ENCODE measurements at regions not wholly inside any gene's neighbourhood (a gene's known extent, or its start where the extent isn't known, plus 50 kb on each side); places are given as distances from the start of the nearest gene placed in this dataset.

GRCh38 chr6:18317850-18318249, 53.5 kb upstream of the DEK start:
- no peak for TF ChIP-seq ZNF8 (CRISPR knock-in tag; IDR thresholded peaks at IDR 0.05)
- TF ChIP-seq PPARA (CRISPR knock-in tag; IDR thresholded peaks at IDR 0.05; ENCODE audit: borderline replicate concordance) = no peak
- no peak for TF ChIP-seq TOX (CRISPR knock-in tag; IDR thresholded peaks at IDR 0.05; ENCODE audit: borderline replicate concordance)
- no peak for TF ChIP-seq ZFP30 (CRISPR knock-in tag; IDR thresholded peaks at IDR 0.05)
- no peak for TF ChIP-seq SNAI2 (CRISPR knock-in tag; IDR thresholded peaks at IDR 0.05)
- no peak for TF ChIP-seq OSR1 (CRISPR knock-in tag; IDR thresholded peaks at IDR 0.05)
- no peak for TF ChIP-seq GLIS3 (CRISPR knock-in tag; IDR thresholded peaks at IDR 0.05)
- no peak for TF ChIP-seq ESRRG (CRISPR knock-in tag; IDR thresholded peaks at IDR 0.05)
- no peak for TF ChIP-seq ZC3H10 (CRISPR knock-in tag; IDR thresholded peaks at IDR 0.05)
- no peak for TF ChIP-seq ISL1 (CRISPR knock-in tag; IDR thresholded peaks at IDR 0.05)
- TF ChIP-seq ARNTL (CRISPR knock-in tag; IDR thresholded peaks at IDR 0.05; ENCODE audit: borderline replicate concordance, low read depth) = no peak
- no peak for TF ChIP-seq PATZ1 (CRISPR knock-in tag; IDR thresholded peaks at IDR 0.05; ENCODE audit: borderline replicate concordance)
- no peak for TF ChIP-seq CSDC2 (CRISPR knock-in tag; IDR thresholded peaks at IDR 0.05)
- TF ChIP-seq POU6F1 (CRISPR knock-in tag; IDR thresholded peaks at IDR 0.05; ENCODE audit: borderline replicate concordance, low read depth) = no peak
- no peak for ATAC-seq

GRCh38 chr6:18314317-18314997, 50.1 kb upstream of the DEK start:
- TF ChIP-seq RARB (CRISPR knock-in tag; IDR thresholded peaks at IDR 0.05) = no peak
- no peak for TF ChIP-seq PATZ1 (CRISPR knock-in tag; IDR thresholded peaks at IDR 0.05; ENCODE audit: borderline replicate concordance)
- TF ChIP-seq SNAI2 (CRISPR knock-in tag; IDR thresholded peaks at IDR 0.05) = no peak
- TF ChIP-seq ZFP3 (CRISPR knock-in tag; IDR thresholded peaks at IDR 0.05) = no peak
- no peak for TF ChIP-seq ZNF565 (CRISPR knock-in tag; conservative IDR thresholded peaks at IDR 0.05; ENCODE audit: low read depth)
- no peak for TF ChIP-seq TSHZ2 (CRISPR knock-in tag; IDR thresholded peaks at IDR 0.05)
- no peak for TF ChIP-seq PPARA (CRISPR knock-in tag; IDR thresholded peaks at IDR 0.05; ENCODE audit: borderline replicate concordance)
- no peak for TF ChIP-seq ZFP30 (CRISPR knock-in tag; IDR thresholded peaks at IDR 0.05)
- no peak for TF ChIP-seq ISL1 (CRISPR knock-in tag; IDR thresholded peaks at IDR 0.05)
- no peak for TF ChIP-seq ZNF70 (CRISPR knock-in tag; IDR thresholded peaks at IDR 0.05)
- no peak for TF ChIP-seq ZC3H10 (CRISPR knock-in tag; IDR thresholded peaks at IDR 0.05)
- no peak for TF ChIP-seq POU6F1 (CRISPR knock-in tag; IDR thresholded peaks at IDR 0.05; ENCODE audit: borderline replicate concordance, low read depth)
- TF ChIP-seq GLIS3 (CRISPR knock-in tag; IDR thresholded peaks at IDR 0.05) = no peak
- TF ChIP-seq ESRRG (CRISPR knock-in tag; IDR thresholded peaks at IDR 0.05) = no peak
- no peak for TF ChIP-seq CSDC2 (CRISPR knock-in tag; IDR thresholded peaks at IDR 0.05)
- no peak for TF ChIP-seq ARNTL (CRISPR knock-in tag; IDR thresholded peaks at IDR 0.05; ENCODE audit: borderline replicate concordance, low read depth)
- TF ChIP-seq OSR1 (CRISPR knock-in tag; IDR thresholded peaks at IDR 0.05) = no peak
- no peak for ATAC-seq

Data from SK-N-SH treated with all-trans-retinoic acid at 6 μM for 48 hours (cell line).